Loucy (cell line): ENCODE measurements at regions not wholly inside any gene's neighbourhood (a gene's known extent, or its start where the extent isn't known, plus 50 kb on each side); places are given as distances from the start of the nearest gene placed in this dataset.

ENCODE experiments used
- CTCF ChIP-seq: fragments of 200-600 bp; sonication (generic); conservative IDR thresholded peaks from 2 replicates; pipeline ENCODE4 v1.5.1; 2014; ENCODE audit warnings: mild to moderate bottlenecking, antibody characterized with exemption, low read length
- EZH2phosphoT487 ChIP-seq: fragments of 200-600 bp; IDR thresholded peaks from 2 replicates; pipeline ENCODE4 v1.6.1; 2018; ENCODE audit warnings: antibody characterized with exemption, mild to moderate bottlenecking, moderate library complexity, borderline replicate concordance

- TF ChIP-seq CTCF (no peak), EZH2phosphoT487 (no peak)
Observed at GRCh38 chr4:149247164-149247563, 568.5 kb downstream of the IQCM start.
